Stimulated activated CD4-positive, alpha-beta T cell treated with anti-CD3 and anti-CD28 coated beads, Interleukin-1b, Interleukin-23, amount 100 ng/mL, for 24 hours (primary cell): ENCODE measurements at regions not wholly inside any gene's neighbourhood (a gene's known extent, or its start where the extent isn't known, plus 50 kb on each side); places are given as distances from the start of the nearest gene placed in this dataset.

ENCODE experiments used
- DNase-seq, 4 experiments: peaks; one replicate each; pipeline ENCODE4 v3.0.0-alpha.2; 2020; ENCODE audit warnings: low read depth in 4 of 4, low spot score in 1 of 4

DNA sequence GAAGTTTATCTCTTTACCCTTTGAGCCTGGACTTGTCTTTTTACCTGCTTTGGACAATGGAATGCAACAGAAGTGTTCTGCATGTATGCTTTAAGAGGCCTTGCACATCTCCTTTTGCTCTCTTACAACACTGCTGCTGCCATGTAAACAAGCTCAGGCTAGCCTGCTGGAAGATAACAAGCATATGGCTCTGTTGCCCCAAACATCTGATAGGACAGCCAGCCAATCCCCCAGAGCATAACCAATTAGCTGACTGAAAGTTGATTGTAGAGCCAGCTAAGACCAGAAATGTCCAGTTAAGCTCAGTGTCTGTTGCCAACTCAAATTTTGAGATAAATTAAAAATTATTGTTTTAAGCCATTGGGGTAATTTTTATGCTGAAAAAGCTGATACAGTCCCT lies 510.6 kb upstream of the CNKSR2 start:
- no peak for DNase-seq

DNA sequence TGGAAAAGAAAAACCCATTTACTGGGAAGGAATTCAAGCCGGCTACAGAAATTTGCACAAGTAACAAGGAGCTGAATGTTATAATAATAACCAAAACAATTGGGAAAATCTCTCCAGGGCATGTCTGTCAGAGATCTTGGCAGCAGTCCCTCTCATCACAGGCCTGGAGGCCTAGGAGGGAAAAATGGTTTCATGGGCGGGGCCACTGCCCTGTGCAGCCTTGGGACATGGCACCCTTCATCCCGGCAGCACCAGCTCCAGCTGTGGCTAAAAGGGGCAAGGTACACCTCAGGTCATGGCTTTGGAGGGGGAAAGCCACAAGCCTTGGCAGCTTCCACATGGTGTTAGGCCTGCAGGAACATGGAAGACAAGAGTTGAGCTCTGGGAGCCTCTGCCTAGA lies 513.1 kb upstream of the CNKSR2 start:
- DNase-seq = no peak

DNA sequence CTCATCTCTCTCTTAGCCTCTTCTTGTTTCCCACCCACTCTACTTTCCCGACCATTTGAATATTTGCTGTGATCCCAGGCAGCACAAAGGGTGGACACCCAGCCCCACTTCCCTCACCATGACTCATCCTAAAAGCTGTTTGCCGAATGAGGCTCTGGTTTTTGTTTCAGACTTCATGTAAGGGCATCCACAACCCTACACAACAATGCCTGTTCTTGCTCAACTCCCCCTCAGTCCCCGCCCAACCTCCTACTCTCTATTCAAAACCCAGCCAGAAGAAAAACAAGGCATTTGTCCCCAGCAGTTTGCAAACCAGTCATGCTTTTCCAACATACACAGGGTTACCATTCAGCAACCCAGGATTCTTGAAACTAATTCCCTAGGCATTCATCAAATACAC lies 516.5 kb upstream of the CNKSR2 start:
- DNase-seq = no peak

DNA sequence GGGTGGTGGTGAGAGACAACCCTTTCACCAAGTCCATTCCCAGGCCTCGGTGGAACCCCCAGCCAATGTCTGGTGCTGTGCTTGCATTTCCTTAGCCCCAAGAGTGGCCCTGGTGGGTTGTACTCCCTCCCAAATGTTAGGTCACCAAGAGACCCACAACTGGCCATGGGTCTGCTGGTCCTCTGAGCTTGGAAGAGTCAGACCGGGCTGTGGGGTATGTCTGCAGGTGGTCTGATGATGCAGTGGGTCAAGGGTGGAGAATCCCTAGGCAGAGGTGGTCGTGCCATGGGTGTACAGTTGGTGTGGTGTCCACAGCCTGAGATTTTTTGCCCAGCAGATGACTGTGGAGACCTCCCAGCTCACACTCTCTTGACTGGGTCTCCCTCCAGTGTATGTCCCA lies 535.7 kb upstream of the CNKSR2 start:
- no peak for DNase-seq

GRCh38 chrX:20829665-20830491 lies 544.3 kb upstream of the CNKSR2 start:
- no peak for DNase-seq

- no peak for DNase-seq
These were observed 548.2 kb upstream of the CNKSR2 start for GRCh38 chrX:20825984-20826383.

DNA sequence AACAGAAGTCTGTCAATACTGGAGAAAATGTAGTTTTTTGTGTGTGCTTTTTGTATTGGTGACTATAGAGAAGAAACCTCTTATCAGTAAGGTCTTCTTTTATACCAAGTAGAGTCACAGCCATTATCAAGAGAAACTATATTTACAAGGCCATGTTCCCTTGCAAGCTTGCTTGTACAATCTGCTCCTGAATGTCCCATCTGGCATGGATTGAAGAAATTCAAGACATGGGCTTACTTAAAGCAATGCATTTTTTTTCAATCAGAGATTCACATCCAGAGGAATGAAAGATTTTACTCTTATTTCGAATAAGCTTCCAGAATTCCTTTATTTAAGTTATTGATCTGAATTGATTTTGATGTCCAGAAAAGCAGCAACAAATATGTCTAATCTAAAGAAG lies 537.3 kb upstream of the RPS6KA3 start:
- no peak for DNase-seq

GRCh38 chrX:20802036-20802435 lies 535.3 kb upstream of the RPS6KA3 start:
- DNase-seq = no peak

DNA sequence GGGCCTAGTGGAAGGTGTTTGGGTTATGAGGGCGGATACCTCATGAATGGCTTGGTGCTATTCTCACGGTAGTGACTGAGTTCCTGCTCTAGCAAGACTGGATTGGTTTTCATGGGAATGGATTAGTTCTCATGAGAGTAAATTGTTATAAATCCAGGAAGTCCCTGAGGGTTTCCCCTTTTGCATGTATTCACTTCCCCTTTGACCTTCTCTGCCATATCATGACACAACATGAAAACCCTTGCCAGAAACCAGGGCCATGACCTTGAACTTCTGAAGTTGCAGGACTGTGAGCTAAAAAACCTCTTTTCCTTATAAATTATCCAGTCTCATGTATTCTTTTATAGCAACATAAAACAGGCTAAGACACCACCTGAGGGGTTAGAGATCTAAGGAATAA lies 529.7 kb upstream of the RPS6KA3 start:
- DNase-seq = no peak

DNA sequence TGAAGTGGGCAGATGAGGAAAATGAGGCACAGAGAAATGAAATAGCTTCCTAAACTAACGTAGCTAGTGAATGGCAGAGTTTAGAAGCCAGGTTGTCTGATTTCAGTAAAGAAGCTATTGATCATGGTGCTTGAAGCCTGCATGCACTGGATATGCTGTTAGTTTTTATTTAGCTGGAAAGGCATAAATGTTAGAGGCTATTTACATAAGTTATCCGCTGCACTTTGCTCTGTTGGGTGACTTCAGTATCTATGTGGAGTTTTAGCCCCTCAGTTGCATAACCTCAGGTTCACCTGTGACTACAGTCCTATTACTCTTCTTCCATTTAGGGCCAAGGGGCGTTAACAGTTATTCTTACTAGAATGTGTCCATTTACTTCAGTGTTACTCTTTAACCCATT lies 522.4 kb upstream of the RPS6KA3 start:
- DNase-seq = no peak

- DNase-seq = no peak
These were observed 500.6 kb upstream of the RPS6KA3 start for GRCh38 chrX:20767346-20767745.

GRCh38 chrX:20756585-20756984 lies 489.9 kb upstream of the RPS6KA3 start:
- no peak for DNase-seq

DNA sequence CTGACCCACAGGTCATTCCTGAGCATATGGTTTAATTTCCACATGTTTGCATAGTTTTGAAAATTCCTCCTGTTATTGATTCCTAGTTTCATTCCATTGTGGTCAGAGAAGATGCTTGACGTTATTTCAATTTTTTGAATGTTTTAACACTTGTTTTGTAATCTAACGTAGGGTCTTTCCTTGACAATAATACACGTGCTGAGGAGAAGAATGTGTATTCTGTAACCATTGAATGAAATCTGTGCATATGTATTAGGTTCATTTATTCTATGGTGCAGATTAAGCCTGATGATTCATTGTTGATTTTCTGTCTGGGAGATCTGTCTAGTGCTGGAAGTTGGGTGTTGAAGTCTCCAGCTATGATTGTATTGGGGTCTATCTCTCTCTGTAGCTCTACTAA lies 486.4 kb upstream of the RPS6KA3 start:
- DNase-seq = no peak

DNA sequence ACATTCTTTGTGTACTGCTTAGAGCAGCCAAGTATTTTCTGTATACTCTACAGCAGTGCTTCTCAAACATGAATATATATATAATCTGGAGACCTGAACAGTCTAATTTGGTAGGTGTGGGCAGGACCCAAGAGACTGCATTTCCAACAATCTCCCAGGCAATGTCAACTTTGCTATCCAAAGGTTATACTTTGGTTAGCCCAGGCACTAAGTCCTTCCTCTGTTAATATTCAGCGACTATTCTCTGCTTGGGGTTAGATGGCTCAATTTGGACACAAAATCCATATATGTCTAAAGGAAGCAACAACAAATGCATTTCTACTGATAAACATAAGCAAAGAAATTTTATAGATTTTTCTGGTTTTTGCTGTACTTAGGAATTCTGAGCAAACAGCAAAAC lies 480.0 kb upstream of the RPS6KA3 start:
- DNase-seq = no peak

- DNase-seq = no peak
These were observed 476.3 kb upstream of the RPS6KA3 start for GRCh38 chrX:20743046-20743445.

- no peak for DNase-seq
These were observed 475.4 kb upstream of the RPS6KA3 start for GRCh38 chrX:20742106-20742505.

DNA sequence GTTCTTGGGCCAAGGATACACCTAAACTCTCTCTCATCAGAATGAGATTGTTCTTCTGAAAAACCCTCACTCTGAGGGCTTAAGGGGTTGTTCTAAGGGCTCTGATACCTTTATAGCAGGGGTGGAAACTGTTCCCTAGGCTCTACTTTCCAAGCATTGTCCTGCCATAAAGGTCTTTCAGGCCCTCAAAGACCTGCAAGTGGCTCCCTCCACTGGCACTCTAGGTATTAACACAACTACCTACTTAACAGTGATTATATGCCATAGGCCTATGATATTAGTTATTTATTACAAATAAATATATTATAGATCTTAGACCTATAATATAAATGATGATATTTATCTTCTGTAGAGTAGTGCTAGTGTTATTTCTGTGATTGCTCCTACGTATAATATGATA lies 473.7 kb upstream of the RPS6KA3 start:
- no peak for DNase-seq

GRCh38 chrX:20739038-20739745 lies 472.5 kb upstream of the RPS6KA3 start:
- no peak for DNase-seq

- no peak for DNase-seq
These were observed 462.7 kb upstream of the RPS6KA3 start for GRCh38 chrX:20729416-20729815.

DNA sequence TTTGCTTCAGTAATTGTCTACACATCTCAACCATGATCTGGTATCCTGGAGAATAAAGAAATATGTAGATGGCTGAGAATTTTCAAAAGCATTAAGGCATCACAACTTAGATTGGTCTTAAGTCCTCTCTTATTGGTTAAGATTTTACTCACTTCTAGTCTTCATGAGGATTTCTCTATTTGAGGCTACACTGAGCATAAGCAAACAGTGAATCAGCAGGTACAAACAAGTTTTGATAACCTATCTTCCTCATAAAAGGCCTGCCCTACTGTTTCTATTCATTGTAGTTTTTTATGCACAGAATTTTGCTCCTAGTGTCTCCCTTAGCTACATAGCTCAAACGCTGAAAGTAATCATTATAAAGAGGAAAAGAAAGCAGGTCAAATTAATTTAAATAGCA lies 460.7 kb upstream of the RPS6KA3 start:
- DNase-seq = no peak

DNA sequence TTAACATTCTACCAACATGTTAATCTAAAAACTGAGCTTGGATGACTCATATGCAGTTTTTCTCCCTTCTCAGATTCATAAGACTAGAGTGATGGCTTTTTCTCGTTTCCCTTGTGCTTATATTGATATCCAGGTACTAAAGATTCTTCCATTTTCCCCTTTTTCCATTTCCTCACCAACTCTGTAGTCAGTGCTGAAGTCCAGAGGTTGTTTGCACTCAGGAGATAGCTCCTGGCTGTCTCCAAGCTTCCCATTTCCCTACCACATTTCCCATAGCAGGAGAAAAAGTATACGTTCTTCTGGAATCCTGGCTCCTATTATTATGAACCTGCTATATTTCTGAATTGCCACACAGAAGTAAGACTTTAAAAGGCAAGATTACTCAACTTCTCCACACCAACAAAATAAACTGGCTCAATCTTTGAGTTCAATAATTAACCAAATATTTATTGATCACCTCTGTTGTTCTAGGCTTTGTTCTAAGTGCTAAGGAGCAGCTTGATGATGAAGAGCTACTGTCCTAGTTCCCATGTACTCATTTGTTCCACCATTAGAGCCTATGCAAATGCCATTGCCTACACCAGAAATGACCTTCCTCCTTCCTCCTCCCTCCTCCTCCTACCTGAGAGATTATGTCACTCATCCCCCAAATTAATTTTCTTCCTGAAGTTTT lies 454.4 kb upstream of the RPS6KA3 start:
- no peak for DNase-seq
